WI38 (cell line): ENCODE measurements at regions not wholly inside any gene's neighbourhood (a gene's known extent, or its start where the extent isn't known, plus 50 kb on each side); places are given as distances from the start of the nearest gene placed in this dataset.

Source experiments
- H3K4me3 ChIP-seq: 2 replicates; pipeline ENCODE4 v1.5.1; 2011; ENCODE audit warnings: low read depth, mild to moderate bottlenecking, control low read depth, low read length
- TF ChIP-seq, protein P1 (sequence below): IDR thresholded peaks from 2 replicates; pipeline ENCODE4 v1.5.1; 2012; ENCODE audit warnings: low read depth, mild to moderate bottlenecking, control low read depth, low read length

DNA sequence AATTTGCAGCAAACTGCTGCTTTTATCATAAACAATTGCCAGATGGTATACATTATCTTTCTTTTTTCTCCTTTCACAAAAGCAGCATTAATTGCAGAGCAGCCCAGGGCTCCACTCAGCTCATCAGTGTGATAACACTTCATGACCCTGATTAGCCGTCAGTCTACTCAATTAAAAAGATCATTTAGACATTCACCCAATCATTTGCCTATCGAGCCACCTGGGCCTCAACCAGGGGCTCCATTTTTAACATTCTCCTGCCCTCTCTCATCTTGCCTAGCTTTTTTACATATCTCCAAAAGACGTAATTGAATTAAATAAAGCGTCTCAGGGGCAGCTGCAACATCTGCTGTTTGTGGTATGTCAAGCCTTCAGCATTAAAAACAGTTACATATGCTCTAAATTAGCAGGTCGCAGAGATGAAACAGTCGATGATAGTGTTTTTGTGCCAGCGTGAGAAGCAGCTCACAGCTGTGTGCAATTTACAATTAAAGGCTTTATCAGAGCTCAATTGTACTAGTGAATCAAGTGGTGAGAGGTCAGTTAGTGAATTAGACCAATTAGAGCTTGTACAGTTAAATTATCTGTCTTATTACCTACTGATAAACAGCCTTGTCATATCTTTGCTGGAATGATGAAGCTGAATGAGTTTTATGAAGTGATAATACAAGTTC is 522.5 kb downstream of the ETV1 start:
- TF ChIP-seq, protein P1, sequence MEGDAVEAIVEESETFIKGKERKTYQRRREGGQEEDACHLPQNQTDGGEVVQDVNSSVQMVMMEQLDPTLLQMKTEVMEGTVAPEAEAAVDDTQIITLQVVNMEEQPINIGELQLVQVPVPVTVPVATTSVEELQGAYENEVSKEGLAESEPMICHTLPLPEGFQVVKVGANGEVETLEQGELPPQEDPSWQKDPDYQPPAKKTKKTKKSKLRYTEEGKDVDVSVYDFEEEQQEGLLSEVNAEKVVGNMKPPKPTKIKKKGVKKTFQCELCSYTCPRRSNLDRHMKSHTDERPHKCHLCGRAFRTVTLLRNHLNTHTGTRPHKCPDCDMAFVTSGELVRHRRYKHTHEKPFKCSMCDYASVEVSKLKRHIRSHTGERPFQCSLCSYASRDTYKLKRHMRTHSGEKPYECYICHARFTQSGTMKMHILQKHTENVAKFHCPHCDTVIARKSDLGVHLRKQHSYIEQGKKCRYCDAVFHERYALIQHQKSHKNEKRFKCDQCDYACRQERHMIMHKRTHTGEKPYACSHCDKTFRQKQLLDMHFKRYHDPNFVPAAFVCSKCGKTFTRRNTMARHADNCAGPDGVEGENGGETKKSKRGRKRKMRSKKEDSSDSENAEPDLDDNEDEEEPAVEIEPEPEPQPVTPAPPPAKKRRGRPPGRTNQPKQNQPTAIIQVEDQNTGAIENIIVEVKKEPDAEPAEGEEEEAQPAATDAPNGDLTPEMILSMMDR = no peak
- no peak overlapping the region for H3K4me3 ChIP-seq

DNA sequence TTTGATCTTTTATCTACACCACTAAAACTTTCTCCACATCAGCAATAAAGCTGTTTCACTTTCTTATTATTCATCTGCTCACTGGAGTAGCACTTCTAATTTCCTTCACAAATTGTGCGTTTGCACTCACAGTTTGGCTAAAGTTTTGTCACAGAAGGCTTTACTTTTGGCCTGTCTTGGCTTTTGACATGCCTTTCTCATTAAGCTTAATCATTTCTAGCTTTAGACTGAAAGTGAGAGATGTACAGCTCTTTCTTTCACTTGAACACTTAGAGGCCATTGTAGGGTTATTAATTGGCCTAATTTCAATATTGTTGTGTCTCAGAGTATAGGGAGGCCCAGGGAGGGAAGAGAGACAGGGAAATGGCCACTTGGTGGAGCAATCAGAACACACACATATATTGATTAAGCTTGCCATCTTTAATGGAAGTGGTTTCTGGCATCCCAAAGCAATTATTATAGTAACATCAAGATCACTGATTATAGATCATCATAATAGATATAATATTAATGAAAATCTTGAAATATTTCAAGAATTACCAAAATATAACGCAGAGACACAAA is 512.5 kb downstream of the ETV1 start:
- H3K4me3 ChIP-seq = no peak overlapping the region
- TF ChIP-seq, protein P1 = no peak

DNA sequence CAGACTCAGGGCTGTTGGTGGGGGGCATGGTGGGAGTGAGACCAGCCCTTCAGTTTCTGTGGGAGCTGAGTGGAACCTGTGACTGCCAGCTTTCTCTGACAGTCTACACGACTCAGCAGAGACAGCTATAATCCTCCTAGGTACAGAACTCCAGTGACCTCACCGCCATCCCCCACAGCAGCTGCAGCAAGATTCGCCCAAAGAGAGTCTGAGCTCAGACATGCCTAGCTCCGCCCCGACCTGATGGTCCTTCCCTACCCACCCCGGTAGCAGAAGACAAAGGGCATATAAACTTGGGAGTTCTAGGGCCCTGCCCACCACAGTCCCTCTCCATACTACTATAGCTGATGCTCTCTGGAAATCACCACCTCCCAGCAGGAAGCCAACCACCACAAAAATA is 500.1 kb downstream of the ETV1 start:
- TF ChIP-seq, protein P1 = no peak
- H3K4me3 ChIP-seq = no peak overlapping the region

DNA sequence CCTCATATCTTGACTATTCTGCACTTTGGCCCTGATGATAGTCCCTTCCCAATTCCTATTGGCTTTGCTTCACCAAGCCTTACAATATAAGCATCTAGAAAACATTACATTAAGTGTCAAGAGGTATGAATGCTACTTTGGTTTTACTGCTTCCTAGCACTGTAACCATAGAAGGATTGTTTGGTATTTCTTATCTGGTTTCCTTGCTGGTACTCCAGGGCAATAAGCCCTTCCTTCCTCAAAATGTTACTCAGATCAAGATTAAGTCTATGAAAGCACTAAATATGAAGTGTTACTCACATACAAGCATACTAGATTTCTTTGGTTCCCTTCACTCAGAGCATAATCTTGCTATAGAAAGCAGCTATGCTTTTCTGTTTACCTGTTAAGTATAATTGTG is 492.5 kb downstream of the ETV1 start:
- TF ChIP-seq, protein P1 = no peak
- no peak overlapping the region for H3K4me3 ChIP-seq

GRCh38 chr7:13508586-13508985 is 480.9 kb downstream of the ETV1 start:
- TF ChIP-seq, protein P1 = no peak

DNA sequence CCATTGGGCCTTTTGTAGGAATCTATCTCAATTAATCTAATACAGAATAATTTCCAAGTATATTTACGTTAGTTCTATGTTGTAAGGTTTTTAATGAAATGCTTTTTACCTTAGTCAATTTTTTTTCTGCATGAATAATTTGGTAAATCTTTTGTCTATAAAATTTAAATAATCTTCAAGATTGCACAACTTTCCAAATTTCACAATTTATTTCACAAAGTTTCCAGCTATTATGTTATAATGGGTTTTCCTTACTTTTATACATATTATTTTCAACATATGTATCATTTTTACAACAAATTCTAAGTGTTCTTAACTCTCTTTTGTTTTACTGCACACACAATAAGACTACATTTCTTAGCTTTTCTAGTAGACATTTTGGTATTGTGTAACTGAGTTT is 470.7 kb downstream of the ETV1 start:
- H3K4me3 ChIP-seq = no peak overlapping the region
- TF ChIP-seq, protein P1 = no peak

More at GRCh38 chr7:13508586-13508985, 480.9 kb downstream of the ETV1 start:
- no peak overlapping the region for H3K4me3 ChIP-seq

DNA sequence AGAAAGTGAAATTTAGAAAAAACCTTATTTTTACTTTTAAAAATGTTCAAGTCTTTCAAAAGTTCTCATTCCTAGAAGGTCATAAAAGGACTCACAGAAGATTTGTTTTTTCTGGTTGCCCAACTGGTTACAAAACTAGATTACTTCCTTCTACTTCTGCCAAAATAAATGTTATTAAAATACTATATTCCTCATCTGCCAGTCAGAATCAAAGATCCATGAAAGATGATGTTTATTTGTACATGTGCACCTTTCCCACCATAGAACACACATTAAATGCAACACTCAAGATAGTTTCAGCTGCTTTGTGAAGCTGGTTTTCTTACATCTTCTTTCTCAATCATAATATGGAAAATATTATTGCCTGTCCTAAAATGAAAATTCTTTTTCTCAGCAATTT is 465.4 kb downstream of the ETV1 start:
- TF ChIP-seq, protein P1 = no peak
- H3K4me3 ChIP-seq = no peak overlapping the region
